Eye (tissue), 1 donor: ENCODE measurements at regions not wholly inside any gene's neighbourhood (a gene's known extent, or its start where the extent isn't known, plus 50 kb on each side); places are given as distances from the start of the nearest gene placed in this dataset.
A peak's percentile ranks its signal among the peaks of the same experiment; 100 is the strongest.
"Not testable (repeated sequence)": the region's sequence is repeated elsewhere in the genome, so short reads cannot be mapped to it uniquely, and the experiment has no call there.

Experiments
- DNase-seq: peaks from one replicate; pipeline ENCODE4 v3.0.0-alpha.2; 2015

- DNase-seq, result no peak
Observed at GRCh38 chr13:19362946-19363510, 181.4 kb upstream of the TUBA3C start.

- DNase-seq, result not testable (repeated sequence)
Observed at GRCh38 chr13:19359697-19360096, 178.1 kb upstream of the TUBA3C start.

- DNase-seq, result no peak
Observed at GRCh38 chr13:19345916-19346422, 164.3 kb upstream of the TUBA3C start.

- no peak for DNase-seq
Observed at GRCh38 chr13:19345158-19345557, 163.5 kb upstream of the TUBA3C start.

- peak; percentile 0 for DNase-seq
Observed at GRCh38 chr13:19344585-19345120, 163.0 kb upstream of the TUBA3C start.

GRCh38 chr13:19332378-19332777, 150.8 kb upstream of the TUBA3C start:
- no peak for DNase-seq

GRCh38 chr13:19329365-19329764, 147.7 kb upstream of the TUBA3C start:
- no peak for DNase-seq

- DNase-seq, result no peak
Observed at GRCh38 chr13:19324325-19324724, 142.7 kb upstream of the TUBA3C start.

- no peak for DNase-seq
Observed at GRCh38 chr13:19321222-19321621, 139.6 kb upstream of the TUBA3C start.

GRCh38 chr13:19305434-19305833, 123.8 kb upstream of the TUBA3C start:
- DNase-seq, result no peak

GRCh38 chr13:19289180-19289579, 107.6 kb upstream of the TUBA3C start:
- DNase-seq, result no peak

GRCh38 chr13:19283836-19284235, 102.2 kb upstream of the TUBA3C start:
- DNase-seq, result no peak

GRCh38 chr13:19268331-19268730, 86.7 kb upstream of the TUBA3C start:
- DNase-seq, result no peak

GRCh38 chr13:19267746-19268145, 86.1 kb upstream of the TUBA3C start:
- no peak for DNase-seq

GRCh38 chr13:19266979-19267378, 85.4 kb upstream of the TUBA3C start:
- DNase-seq, result no peak

GRCh38 chr13:19264711-19265110, 83.1 kb upstream of the TUBA3C start:
- no peak for DNase-seq

GRCh38 chr13:19252381-19252780, 70.8 kb upstream of the TUBA3C start:
- no peak for DNase-seq

GRCh38 chr13:19239114-19239860, 57.7 kb upstream of the TUBA3C start:
- DNase-seq, result no peak
